PFSK-1 (cell line): ENCODE measurements at regions not wholly inside any gene's neighbourhood (a gene's known extent, or its start where the extent isn't known, plus 50 kb on each side); places are given as distances from the start of the nearest gene placed in this dataset.

ENCODE experiments used
- FOXP2 ChIP-seq: optimal IDR thresholded peaks from 2 replicates; pipeline ENCODE3; 2011; ENCODE audit warnings: borderline replicate concordance, control low read depth, inconsistent platforms; ENCODE audit not compliant: insufficient read depth; ENCODE audit errors: extremely low read length, extremely low read depth
- POLR2AphosphoS5 ChIP-seq: IDR thresholded peaks from 2 replicates; pipeline ENCODE4 v1.6.1; 2012; ENCODE audit warnings: low read depth, mild to moderate bottlenecking, control low read depth, low read length, moderate library complexity
- REST ChIP-seq, 2 experiments: IDR thresholded peaks; 2 replicates each; pipeline versions ENCODE4 v1.6.1 to v1.8.0; 2011 to 2012; ENCODE audit warnings: low read depth in 2 of 2, low read length in 2 of 2, control low read depth in 1 of 2, inconsistent platforms in 1 of 2, mild to moderate bottlenecking in 1 of 2, moderate library complexity in 1 of 2; ENCODE audit not compliant: insufficient read depth in 1 of 2
- SIN3A ChIP-seq: IDR thresholded peaks from 2 replicates; pipeline ENCODE4 v1.6.1; 2012; ENCODE audit warnings: mild to moderate bottlenecking, low read length, moderate library complexity, borderline replicate concordance; ENCODE audit not compliant: insufficient read depth
- TAF1 ChIP-seq: IDR thresholded peaks from 2 replicates; pipeline ENCODE4 v1.6.1; 2012; ENCODE audit warnings: low read length, control low read depth, borderline replicate concordance; ENCODE audit not compliant: insufficient read depth

- no peak for TF ChIP-seq POLR2AphosphoS5
- no peak for TF ChIP-seq SIN3A
- no peak for TF ChIP-seq REST (IDR thresholded peaks at IDR 0.05; ENCODE audit: insufficient read depth in 1 of 2, low read depth in 2 of 2, low read length in 2 of 2)
- TF ChIP-seq TAF1: no peak
Measured at GRCh38 chr1:232505884-232506283, 124.0 kb downstream of the SIPA1L2 start.

GRCh38 chr1:232504651-232505050 lies 125.3 kb downstream of the SIPA1L2 start:
- TF ChIP-seq TAF1 (no peak), FOXP2 (no peak), POLR2AphosphoS5 (no peak), REST (IDR thresholded peaks at IDR 0.05; ENCODE audit: insufficient read depth in 1 of 2, low read depth in 2 of 2, low read length in 2 of 2) (no peak)

DNA sequence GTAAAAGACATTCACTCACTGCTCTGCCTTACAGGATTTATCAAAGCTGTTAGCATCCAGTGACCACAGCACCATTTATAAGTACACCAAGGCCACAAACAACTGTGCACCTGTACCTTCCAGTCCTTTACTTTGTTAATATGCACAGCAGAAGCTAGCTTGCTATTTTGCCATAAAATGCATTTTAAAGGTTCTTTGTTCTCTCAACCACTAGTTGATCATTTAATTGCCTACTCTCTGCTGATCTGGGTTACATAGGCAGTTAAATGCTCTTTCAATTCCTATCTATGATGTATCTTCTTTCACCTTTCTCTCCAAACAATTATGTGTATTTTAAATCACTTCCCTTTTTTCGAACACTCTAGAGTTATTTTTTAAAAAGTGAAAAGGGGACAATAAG lies 126.4 kb downstream of the SIPA1L2 start:
- TF ChIP-seq TAF1 (no peak), SIN3A (no peak), FOXP2 (no peak), REST (IDR thresholded peaks at IDR 0.05; ENCODE audit: insufficient read depth in 1 of 2, low read depth in 2 of 2, low read length in 2 of 2) (no peak), POLR2AphosphoS5 (no peak)

GRCh38 chr1:232501854-232502253 lies 128.1 kb downstream of the SIPA1L2 start:
- TF ChIP-seq TAF1 (no peak), REST (IDR thresholded peaks at IDR 0.05; ENCODE audit: insufficient read depth in 1 of 2, low read depth in 2 of 2, low read length in 2 of 2) (no peak), SIN3A (no peak), FOXP2 (no peak), POLR2AphosphoS5 (no peak)

DNA sequence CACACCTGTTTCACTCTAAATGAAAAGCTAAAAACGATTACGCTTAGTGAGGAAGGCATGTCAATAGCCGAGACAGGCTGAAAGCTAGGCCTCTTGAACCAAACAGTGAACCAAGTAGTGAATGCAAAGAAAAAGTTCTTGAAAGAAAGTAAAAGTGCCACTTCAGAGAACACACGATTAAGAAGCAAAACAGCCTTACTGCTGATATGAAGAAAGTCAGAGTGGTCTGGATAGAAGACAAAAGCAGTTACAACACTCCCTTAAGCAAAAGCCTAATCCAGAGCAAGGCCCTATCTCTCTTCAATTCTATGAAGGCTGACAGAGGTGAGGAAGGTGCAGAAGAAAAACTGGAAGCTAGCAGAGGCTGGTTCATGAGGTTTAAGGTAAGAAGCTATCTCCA lies 130.7 kb downstream of the SIPA1L2 start:
- TF ChIP-seq TAF1 (no peak), SIN3A (no peak), FOXP2 (no peak)
